Left lung (tissue), 4 donors: ENCODE measurements at regions not wholly inside any gene's neighbourhood (a gene's known extent, or its start where the extent isn't known, plus 50 kb on each side); places are given as distances from the start of the nearest gene placed in this dataset.

ENCODE experiments used
- ATAC-seq: fragments of 200-7000 bp; cut with Tn5 transposase; one replicate; pipeline ENCODE4 v1.9.1; 2020; ENCODE audit warnings: moderate library complexity
- DNase-seq, 4 donors: peaks; one replicate each; pipeline ENCODE4 v3.0.0-alpha.2; 2013 to 2020
- H3K27ac ChIP-seq, 2 donors: fragments of 200-600 bp; sonication (generic) in 1 of 2; one replicate each; pipeline versions ENCODE4 v1.5.0 to v1.8.0; 2020 to 2021
- H3K27me3 ChIP-seq, 2 donors: fragments of 200-600 bp; sonication (generic) in 1 of 2; one replicate each; pipeline versions ENCODE4 v1.5.0 to v1.8.0; 2020 to 2021
- H3K36me3 ChIP-seq, 2 donors: fragments of 200-600 bp; sonication (generic) in 1 of 2; one replicate each; pipeline versions ENCODE4 v1.5.0 to v1.8.0; 2020 to 2021
- H3K4me1 ChIP-seq, 2 donors: fragments of 200-600 bp; one replicate each; pipeline ENCODE4 v1.8.0; 2021
- H3K4me3 ChIP-seq, 2 donors: fragments of 200-600 bp; sonication (generic) in 1 of 2; one replicate each; pipeline versions ENCODE4 v1.5.0 to v1.8.0; 2020 to 2021; ENCODE audit warnings: mild to moderate bottlenecking in 1 of 2
- H3K9me3 ChIP-seq, 2 donors: fragments of 200-600 bp; sonication (generic) in 1 of 2; one replicate each; pipeline versions ENCODE4 v1.5.0 to v1.8.0; 2020 to 2021
- intact Hi-C, 2 donors: fragments of 100-400 bp; cut with DNase I; formaldehyde crosslinking; loops; one replicate each; pipeline versions ENCODE4 v1.11.2 to v1.14.2; 2022
- TF ChIP-seq, protein P1 (sequence below), 2 donors: fragments of 200-600 bp; sonication (generic) in 1 of 2; IDR thresholded peaks; one replicate each; pipeline versions ENCODE4 v1.5.0 to v1.8.0; 2021; ENCODE audit warnings: antibody characterized with exemption in 2 of 2
- donor health status: DM: no; HTN: yes; CAD: no.
- donor health status: DM: no; HTN: no; CAD: no.

DNA sequence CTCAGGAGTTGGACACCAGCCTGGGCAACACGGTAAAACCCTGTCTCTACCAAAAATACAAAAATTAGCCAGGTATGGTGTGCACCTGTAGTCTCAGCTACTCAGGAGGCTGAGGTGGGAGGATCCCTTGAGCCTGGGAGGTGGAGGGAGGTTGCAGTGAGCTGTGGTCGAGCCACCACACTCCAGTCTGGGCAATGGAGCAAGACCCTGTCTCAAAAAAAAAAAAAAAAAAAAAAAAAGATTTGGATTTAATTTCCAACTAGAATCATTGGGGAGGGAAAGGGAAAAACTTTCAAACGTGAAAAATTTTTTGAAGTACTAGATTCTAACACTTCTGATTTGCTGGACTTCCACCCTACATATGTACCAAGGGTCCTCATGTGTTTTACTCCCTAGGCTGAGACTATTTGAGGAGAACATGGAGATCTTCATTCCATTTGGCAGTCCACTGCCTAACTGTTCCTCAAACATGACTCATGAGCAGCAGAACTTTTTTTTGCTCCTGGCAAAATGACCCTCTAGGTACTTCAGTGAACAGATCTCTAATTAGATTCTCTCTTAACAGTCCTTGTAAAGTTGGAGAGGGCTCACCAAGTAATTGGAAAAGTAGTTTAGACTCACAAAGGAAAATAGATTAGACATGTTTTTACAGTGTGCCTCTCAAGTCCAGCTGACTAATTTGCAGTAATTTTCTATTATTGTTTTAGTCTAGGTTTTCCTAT lies 267.6 kb downstream of the METTL4 start:
- Histone ChIP-seq H3K36me3 (no peaks in the 10 kb centered on the region), H3K27ac (peak overlapping the region in 1 of 2 donors; percentile 23), H3K4me3 (no peak overlapping the region), H3K27me3 (no peaks in the 10 kb centered on the region), H3K9me3 (no peaks in the 10 kb centered on the region), H3K4me1 (peaks cover 10 to 12% of the 10 kb centered on the region in 2 donors)
- intact Hi-C loops, result no loop called here
- DNase-seq, result no peak
- TF ChIP-seq, protein P1, sequence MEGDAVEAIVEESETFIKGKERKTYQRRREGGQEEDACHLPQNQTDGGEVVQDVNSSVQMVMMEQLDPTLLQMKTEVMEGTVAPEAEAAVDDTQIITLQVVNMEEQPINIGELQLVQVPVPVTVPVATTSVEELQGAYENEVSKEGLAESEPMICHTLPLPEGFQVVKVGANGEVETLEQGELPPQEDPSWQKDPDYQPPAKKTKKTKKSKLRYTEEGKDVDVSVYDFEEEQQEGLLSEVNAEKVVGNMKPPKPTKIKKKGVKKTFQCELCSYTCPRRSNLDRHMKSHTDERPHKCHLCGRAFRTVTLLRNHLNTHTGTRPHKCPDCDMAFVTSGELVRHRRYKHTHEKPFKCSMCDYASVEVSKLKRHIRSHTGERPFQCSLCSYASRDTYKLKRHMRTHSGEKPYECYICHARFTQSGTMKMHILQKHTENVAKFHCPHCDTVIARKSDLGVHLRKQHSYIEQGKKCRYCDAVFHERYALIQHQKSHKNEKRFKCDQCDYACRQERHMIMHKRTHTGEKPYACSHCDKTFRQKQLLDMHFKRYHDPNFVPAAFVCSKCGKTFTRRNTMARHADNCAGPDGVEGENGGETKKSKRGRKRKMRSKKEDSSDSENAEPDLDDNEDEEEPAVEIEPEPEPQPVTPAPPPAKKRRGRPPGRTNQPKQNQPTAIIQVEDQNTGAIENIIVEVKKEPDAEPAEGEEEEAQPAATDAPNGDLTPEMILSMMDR (IDR thresholded peaks at IDR 0.05), result no peak
- ATAC-seq, result peak; percentile 83

DNA sequence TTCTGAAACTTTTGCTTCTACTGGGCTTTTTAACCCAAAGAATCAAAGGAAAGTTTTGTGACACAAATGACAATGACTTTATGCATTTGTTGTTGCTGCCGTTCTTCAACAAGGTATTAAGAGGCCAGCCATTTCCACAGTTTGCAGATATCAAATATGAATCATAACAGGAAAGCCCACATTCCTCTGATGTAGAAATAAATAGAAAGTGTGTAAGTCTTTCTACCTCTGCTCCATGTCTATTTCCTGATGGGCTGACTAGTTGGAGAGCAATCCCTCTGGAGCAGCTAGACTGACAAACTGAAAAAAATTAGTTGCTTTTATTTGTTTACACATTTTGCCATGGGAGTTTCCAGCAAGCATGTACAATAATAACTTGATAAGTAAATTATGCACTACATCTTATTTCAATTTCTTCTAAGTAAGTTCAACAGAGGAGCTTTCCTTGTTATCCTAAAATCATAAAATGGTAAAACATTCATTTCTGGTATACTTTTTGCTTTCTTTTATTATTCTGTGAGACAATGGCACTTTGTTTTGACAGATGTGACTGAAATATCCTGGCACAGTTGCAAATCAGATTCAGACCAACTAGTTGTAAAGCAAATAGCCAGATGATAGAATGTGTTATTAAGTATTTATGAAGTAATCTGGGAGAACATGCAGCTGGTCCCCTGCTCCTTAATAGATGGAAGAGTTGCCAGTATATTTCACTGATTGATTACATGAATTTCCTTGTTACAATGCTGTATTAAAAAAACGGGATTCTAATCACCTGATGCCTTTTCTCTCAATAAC lies 266.7 kb downstream of the METTL4 start:
- H3K27ac ChIP-seq, result peak overlapping the region in 1 of 2 donors; percentile 16
- intact Hi-C loops, result no loop called here
- no peaks in the 10 kb centered on the region for H3K27me3 ChIP-seq
- H3K36me3 ChIP-seq, result no peaks in the 10 kb centered on the region
- ATAC-seq (peak; percentile 76), DNase-seq (peak in 2 of 4 donors; percentile 28 to 35)
- no peaks in the 10 kb centered on the region for H3K9me3 ChIP-seq
- H3K4me1 ChIP-seq, result peaks cover 10 to 12% of the 10 kb centered on the region in 2 donors
- TF ChIP-seq, protein P1 (IDR thresholded peaks at IDR 0.05), result no peak
- no peak overlapping the region for H3K4me3 ChIP-seq

DNA sequence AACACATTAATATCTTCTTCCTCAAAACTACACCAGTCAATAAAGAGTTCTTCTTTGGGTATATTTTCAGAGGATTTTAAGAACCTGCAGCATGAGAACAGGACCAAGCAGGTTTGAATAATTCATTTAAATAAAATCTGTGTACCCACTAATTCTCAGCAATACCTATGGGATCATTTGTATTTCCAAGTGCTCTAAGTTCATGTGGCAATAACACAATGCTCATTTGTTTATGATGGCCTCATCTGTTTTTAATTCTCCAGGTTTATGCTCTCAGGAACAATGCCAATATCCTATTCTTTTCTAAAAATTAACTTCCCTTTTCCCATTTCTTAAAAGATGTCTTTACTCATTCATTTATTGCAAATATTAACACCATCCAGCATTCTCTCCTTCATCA lies 264.7 kb downstream of the METTL4 start:
- no peak for DNase-seq
- TF ChIP-seq, protein P1 (IDR thresholded peaks at IDR 0.05), result no peak
- intact Hi-C loops, result no loop called here
- H3K27me3 ChIP-seq, result no peaks in the 10 kb centered on the region
- no peak overlapping the region for H3K27ac ChIP-seq
- H3K4me3 ChIP-seq, result no peak overlapping the region
- H3K36me3 ChIP-seq, result no peaks in the 10 kb centered on the region
- no peak for ATAC-seq
- no peaks in the 10 kb centered on the region for H3K9me3 ChIP-seq
- peaks cover 10 to 12% of the 10 kb centered on the region in 2 donors for H3K4me1 ChIP-seq

DNA sequence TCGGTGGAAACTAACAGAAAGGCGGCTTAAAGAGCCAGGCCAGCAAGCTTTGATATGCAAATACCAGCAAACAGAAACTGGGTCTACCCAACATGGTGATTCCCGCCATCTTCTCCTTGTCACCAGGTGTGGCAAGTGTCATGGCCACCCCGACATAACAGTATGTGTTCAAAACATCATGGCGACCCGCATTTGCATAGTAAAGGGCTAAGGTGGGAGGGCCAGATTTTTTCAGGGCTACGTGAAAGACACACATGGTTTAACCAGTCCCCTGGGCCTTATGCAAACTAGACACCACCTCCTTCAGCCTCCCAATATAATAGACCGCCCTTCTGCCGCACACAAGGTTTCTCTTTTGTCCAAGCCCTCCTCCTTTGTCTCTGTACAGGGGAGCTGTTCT lies 260.4 kb downstream of the METTL4 start:
- DNase-seq (no peak), ATAC-seq (no peak)
- Histone ChIP-seq H3K4me3 (no peak overlapping the region), H3K4me1 (no peaks in the 10 kb centered on the region), H3K9me3 (no peaks in the 10 kb centered on the region), H3K27me3 (no peaks in the 10 kb centered on the region), H3K36me3 (no peaks in the 10 kb centered on the region), H3K27ac (no peak overlapping the region)
- intact Hi-C loops, result no loop called here
- TF ChIP-seq, protein P1 (IDR thresholded peaks at IDR 0.05), result no peak

DNA sequence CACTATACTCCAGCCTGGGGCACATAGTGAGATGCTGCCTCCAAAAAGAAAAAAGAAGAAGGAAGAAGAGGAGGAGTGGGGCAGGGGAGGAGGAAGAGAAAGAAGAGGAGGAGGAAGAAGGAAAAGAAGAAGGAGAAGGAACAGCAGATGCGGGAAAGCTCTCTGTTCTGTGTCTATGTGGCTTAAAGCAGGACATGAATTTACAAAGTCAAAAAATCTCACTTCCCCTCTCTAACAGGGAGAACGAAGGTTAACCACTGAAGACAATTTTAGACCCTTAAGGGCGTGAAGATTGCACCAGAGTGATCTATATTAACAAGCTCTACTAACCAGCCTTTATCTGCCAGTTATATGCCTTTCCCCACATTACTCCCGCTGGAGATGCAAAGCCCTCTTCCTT lies 258.9 kb downstream of the METTL4 start:
- no peaks in the 10 kb centered on the region for H3K36me3 ChIP-seq

More for the DNA sequence above, 258.9 kb downstream of the METTL4 start:
- H3K27me3 ChIP-seq, result no peaks in the 10 kb centered on the region
- H3K27ac ChIP-seq, result no peak overlapping the region
- intact Hi-C loops, result no loop called here
- DNase-seq (no peak), ATAC-seq (no peak)
- no peak overlapping the region for H3K4me3 ChIP-seq
- TF ChIP-seq, protein P1 (IDR thresholded peaks at IDR 0.05), result no peak
- no peaks in the 10 kb centered on the region for H3K4me1 ChIP-seq
- no peaks in the 10 kb centered on the region for H3K9me3 ChIP-seq
